Dedifferentiated amniotic fluid mesenchymal stem cell (primary cell): ENCODE measurements at regions not wholly inside any gene's neighbourhood (a gene's known extent, or its start where the extent isn't known, plus 50 kb on each side); places are given as distances from the start of the nearest gene placed in this dataset.
"Not testable (repeated sequence)": the region's sequence is repeated elsewhere in the genome, so short reads cannot be mapped to it uniquely, and the experiment has no call there.

Experiments
- DNase-seq: peaks from one replicate; pipeline ENCODE4 v3.0.0-alpha.2; 2016; ENCODE audit errors: extremely low spot score

DNA sequence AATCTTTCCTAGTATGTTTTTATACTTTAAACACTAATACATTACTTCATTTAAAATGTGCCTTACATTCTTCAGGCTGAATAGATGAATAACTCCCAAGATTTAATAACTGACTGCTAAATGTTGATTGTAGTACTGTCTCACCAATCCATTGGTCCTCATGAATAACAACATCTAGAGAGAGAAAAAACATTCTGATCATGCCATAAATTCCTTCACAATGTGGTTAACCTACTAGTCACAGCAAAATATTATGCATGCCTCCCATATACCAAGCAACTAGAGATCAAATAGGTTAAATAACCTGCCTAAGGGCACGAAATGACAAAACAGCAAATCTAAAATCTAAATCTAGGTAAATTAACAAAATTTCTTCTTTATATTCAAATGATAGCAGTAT lies 66.2 kb downstream of the SYT15 start:
- not testable (repeated sequence) for DNase-seq

- DNase-seq: not testable (repeated sequence)
Observed at GRCh38 chr10:46646132-46646531, 67.2 kb downstream of the SYT15 start.

GRCh38 chr10:46650967-46651366 lies 72.0 kb downstream of the SYT15 start:
- not testable (repeated sequence) for DNase-seq

- DNase-seq: not testable (repeated sequence)
Observed at GRCh38 chr10:46657437-46657836, 78.5 kb downstream of the SYT15 start.

DNA sequence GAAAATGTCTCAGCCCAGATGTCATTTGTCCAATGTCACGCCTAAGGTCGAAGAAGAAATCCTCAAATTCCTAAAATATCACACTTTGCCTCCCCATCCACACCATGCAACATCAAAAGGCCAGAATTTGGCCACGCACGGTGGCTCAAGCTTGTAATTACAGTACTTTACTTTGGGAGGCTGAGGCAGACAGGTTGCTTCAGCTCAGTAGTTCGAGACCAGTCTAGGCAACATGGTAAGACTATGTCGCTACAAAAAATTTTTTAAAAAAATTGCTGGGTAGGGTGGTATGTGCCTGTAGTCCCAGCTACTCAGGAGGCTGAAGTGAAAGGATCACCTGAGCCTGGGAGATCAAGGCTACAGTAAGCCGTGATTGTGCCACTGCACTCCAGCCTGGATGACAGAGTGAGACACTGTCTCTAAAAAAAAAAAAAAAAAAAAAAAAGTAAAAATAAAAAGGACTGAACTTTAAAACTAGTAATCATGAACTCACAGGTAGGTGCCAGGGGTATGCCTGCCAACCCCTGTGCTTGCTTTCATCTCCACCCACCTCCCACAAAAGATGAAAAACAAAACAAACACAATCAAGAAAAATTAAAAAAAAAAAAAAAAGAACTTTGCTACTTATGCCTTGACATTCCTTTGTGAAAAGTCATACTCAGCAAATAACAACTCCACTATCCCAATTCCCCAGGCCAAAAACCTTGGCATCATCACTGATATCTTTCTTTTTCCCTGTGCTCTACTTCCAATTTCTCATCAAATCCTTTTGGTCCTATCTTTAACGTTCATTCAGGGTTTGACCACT lies 81.3 kb downstream of the SYT15 start:
- DNase-seq: peak; percentile 7

DNA sequence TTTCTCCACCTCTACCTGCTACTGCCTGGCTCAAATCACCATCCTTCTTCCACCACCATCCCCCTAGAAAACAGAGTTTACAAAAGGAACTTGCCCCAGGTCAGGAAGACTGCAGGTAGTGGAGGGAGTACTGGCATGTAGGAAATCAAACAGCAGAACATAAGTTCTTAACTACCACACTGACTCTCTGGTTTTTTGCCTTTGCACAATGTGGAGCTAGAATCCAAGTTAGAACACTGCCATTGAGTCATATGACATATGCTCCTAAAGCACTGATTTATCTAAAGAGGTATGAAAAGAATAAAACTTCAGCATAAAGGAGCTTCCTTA lies 81.9 kb downstream of the SYT15 start:
- DNase-seq: not testable (repeated sequence)

DNA sequence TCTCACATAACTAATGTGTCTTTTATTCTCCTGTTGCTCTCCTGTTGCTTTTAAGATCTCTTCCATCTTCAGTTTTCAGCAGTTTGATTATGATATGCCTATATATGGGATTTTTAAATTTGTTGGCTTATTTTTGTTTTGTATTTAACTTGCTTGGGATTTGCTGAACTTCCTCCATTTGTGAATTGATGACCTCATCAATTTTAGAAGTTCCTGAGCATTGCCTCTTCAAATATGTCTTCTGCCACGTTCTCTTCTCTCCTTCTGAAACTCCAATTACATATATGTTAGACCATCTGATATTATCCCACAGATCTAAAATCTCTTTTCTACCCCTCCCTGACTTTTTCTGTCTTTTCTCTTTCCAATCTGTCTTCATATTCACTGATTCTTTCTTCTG lies 86.6 kb downstream of the SYT15 start:
- DNase-seq: not testable (repeated sequence)

DNA sequence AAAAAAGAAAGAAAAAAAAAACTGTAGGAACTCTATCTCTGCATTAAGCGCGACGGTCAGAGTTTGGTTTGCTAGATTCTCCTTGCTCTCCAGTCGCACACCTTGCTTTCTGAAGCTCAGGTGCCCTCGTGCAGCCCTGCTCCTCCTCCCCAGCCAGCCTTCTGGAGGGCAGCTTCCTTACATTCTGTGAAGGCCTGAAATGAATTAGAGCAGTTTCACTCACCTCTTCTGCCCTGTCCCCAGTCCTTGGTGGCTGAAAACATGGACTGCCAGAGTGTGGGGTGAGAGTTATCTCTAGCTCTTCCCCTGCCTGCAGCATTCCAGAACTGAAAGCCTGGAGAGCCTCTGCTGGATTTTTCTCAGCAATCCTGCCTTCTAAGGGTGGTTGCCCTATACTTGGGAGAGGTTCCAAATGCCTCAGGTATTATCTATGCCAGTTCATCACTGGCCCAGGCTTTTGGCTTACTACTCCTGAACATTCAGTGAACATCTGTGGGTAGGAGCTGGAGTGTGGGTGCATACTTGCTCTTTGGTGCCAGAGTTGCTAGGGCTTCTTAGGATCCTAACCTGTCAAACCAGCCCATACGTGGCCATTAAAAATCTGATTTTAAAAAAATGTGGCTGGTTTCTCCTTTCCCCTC lies 89.5 kb downstream of the SYT15 start:
- not testable (repeated sequence) for DNase-seq

DNA sequence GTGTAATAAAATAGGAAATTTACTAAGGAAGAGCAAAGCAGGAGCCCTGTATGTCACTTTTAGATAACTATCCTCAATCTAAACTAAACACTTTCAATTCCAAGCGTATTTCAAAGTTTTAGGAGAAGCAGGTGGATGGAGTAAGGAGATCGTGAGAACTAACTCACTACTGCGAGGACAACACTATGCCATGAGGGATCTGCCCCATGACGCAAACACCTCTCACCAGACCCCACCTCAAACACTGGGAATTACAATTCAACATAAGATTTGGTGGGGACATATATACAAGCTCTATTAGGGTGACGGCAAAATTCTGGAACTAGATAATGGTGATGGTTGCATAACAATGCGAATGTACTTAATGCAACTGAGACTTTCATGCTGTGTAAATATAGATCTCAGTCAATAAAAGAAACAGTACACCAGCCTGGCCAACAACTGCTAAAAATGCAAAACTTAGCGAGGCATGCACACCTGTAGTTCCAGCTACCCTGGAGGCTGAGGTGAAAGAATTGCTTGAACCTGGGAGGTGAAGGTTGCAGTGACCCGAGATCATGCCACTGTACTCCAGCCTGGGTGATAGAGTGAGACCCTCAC lies 99.0 kb downstream of the SYT15 start:
- DNase-seq: not testable (repeated sequence)

GRCh38 chr10:46691397-46691796 lies 112.5 kb downstream of the SYT15 start:
- DNase-seq: not testable (repeated sequence)

- DNase-seq: not testable (repeated sequence)
Observed at GRCh38 chr10:46693218-46693617, 114.3 kb downstream of the SYT15 start.

GRCh38 chr10:46717264-46717663 lies 138.3 kb downstream of the SYT15 start:
- not testable (repeated sequence) for DNase-seq

DNA sequence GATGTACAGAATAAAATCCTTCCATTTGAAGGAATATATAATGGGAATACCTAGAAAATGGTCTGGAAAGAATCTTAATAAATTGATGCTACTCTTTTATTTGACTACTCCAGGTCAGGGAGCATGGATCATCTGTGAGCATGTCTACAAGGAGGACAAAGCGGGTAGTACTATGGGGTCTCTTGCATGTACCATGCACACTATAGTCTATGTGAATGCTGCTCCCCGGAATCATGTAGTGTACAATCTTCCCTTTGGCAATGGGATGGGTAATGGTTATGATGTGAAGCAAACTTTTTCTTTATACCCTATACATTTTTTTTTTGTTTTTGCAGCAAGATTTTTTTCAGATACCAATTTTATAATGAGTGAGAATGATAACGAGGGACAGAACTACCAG lies 139.1 kb downstream of the SYT15 start:
- DNase-seq: not testable (repeated sequence)

- not testable (repeated sequence) for DNase-seq
Observed at GRCh38 chr10:46720386-46720785, 141.5 kb downstream of the SYT15 start.

DNA sequence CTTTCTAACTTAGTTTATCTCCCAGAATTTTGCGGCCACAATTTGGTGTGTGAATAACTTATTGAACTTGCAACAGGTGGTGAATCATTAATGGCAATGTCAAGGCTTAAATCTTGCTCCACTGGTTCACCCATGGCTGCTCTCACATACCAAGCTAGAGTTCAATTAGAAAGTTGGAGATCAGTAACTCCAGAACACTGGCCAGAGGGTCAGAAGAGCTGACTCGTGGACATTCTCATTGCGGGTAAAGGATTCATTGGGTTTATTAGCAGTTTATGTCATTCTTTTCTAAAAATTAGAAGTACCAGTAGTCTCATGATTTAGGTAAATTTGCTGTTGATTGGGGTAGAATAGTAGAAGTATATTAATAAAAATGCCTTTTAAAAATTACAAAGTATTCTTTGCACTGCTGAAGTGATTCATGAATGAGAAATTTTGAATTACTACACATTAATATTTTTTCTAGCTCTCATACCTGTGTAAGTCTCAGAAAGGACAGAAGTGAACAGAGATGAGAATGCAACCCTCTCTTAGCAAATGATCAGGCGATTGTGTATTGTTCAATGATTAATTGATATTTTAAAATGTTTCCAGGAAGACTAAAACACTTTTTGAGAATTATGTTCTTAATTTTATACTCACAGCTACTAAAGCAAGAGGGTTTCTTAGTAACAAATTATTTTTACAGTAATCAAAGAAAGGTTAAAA lies 142.0 kb downstream of the SYT15 start:
- DNase-seq: not testable (repeated sequence)

DNA sequence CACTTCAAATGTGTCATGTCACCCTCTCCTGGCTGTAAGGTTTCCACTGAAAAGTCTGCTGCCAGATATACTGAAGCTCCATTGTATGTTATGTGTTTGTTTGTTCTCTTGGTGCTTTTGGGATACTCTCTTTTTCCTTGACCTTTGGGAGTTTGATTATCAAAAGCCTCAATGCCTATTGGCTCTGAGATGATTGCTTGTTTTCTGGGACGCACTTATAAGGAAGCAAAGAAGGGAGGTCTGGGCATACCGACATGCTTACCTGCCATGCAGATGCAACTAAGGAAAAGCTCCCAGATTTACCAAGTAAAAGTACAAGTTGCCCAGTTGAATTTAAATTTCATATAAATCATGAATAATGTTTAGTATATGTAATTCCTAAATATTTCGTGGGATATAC lies 145.3 kb downstream of the SYT15 start:
- not testable (repeated sequence) for DNase-seq

DNA sequence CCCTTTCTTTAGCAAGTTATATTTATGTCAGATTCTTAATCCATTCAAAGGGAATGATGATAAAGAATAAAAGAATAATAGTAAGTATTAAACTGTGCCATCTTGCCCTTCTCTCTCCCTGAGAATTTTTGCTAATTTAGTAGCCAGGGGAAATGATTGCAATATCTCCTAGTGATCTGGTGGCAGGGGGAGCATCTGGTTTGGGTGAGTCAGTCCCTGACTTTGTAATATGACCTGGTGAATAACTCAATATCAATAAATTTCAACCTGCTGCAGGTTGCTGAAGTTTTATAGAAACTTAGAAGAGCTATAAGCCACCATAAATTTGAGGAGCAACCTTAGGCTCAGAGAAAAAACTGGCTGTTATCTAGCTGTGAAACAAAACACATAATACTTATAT lies 149.4 kb downstream of the SYT15 start:
- not testable (repeated sequence) for DNase-seq

DNA sequence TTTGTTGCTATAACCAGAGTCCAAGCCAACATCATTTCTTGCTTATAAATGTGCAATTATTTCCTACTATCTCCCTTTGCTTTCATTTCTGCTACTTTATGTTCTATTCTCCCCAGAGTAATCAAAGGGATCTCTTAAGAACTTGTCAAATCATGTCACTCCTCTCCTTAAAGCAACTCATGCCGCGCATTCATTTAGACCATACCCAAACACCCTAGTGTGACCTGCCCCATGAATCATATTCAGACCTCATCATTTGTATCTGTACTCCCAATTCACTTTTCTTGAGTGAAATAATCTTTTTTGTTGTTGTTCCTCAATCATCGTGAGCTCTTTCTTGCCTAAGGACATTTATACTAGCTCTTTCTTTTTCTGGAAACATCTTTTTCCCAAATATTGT lies 151.8 kb downstream of the SYT15 start:
- not testable (repeated sequence) for DNase-seq

GRCh38 chr10:46733635-46734261 lies 154.8 kb downstream of the SYT15 start:
- DNase-seq: not testable (repeated sequence)

DNA sequence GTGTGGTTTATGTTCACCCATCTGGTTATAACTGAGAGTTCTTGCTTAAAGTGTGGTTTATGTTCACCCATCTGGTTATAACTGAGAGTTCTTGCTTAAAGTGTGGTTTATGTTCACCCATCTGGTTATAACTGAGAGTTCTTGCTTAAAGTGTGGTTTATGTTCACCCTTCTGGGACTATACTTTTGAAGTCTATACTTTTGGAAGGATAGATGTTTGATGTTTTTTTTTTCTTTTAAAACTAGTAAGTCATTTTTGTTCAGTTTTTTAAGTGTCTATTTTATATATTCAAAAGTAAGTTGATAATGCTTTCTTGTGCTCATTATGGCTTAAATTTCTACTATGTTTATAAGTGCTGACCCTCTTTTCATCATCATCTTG lies 155.3 kb downstream of the SYT15 start:
- not testable (repeated sequence) for DNase-seq

DNA sequence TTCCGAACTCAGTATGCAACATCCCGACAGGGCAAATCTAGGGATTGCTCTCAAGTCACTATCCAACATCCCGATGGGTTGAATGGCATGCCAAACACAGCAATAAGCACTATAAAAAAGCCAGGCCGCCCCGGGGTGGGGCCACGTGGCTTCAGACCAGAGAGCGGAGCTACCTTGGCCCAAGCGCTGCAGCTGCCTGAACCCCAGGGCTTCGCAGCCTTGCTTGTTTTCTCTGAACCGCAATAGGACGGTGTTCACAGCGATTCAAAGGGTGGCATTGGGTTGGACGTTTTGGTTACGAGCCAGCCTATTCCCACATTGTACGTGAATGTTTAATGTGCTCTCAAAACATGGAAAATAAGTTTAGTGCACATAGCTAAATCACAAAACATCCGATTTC lies 161.0 kb downstream of the SYT15 start:
- not testable (repeated sequence) for DNase-seq

DNA sequence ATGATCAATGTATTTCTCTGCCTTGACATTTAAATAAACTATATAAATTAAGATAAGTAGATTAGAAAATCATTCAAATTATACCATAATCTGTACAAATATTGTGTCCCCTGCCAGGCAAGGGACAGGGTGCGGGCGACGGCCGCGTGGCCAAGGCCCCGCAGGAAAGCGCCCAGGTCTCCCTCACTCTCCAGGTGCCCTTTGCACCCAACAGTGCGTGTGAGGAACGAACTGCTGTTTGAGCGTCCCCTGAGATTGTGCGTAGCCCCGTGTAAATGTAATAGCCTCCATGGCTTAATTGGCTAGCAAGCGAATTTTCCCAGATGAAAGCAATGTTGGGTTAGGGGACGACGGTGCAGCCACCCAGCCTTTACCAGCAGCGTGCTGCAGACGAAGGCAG lies 161.4 kb downstream of the SYT15 start:
- not testable (repeated sequence) for DNase-seq
